ENCODE measurements at regions not wholly inside any gene's neighbourhood (a gene's known extent, or its start where the extent isn't known, plus 50 kb on each side); places are given as distances from the start of the nearest gene placed in this dataset.

DNA sequence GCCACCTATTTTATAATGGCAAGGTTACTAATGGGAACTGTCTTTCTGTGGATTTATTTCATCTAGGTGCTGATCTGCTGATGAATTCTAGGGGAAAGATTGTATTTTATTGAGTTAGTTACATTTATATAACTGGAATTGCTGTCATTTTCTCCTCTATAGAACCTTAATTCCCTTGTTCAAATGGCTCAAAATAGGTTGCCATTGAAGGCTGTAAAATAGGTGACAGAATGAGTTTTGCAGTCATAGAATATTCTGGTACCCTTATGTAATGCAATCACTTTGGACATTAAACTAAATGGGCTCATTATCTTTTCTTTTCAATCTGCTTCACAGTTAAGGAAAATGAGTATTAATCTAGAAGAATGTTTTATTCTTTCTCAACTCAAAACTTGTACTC is 131.0 kb downstream of the CTH start:
- intact Hi-C loops (cut with micrococcal nuclease), result no loop called here
- no peak for ATAC-seq
- H2AFZ ChIP-seq (ENCODE audit: low read depth, low read length, poor library complexity, severe bottlenecking), result no peak overlapping the region

DNA sequence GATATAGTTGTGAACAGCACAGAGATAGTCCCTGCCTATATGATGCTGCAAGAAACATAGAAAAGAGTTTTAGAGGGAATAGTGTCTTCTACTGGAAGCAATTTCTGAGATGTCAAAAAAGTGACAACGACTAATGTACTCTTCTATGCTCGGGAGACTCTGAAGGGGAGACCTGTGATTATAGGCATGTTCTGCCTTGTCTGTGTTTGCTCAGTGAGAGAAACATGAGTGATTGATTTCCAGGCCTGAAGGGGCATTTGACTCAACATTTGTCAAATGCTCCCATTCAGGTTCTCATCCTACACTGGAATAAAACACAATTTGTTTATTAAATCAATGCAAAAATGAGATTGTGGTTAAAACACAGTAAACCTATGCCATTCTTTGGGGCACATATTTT is 131.8 kb downstream of the CTH start:
- H2AFZ ChIP-seq (ENCODE audit: low read depth, low read length, poor library complexity, severe bottlenecking), result no peak overlapping the region
- H3K27ac ChIP-seq (ENCODE audit: low read depth, low read length), result no peak overlapping the region
- ATAC-seq, result no peak
- BruUV-seq (replicated peaks), result no TSS peak
- H4K20me1 ChIP-seq (ENCODE audit: insufficient read depth), result no peaks in the 10 kb centered on the region
- no peaks in the 10 kb centered on the region for H3K9me2 ChIP-seq (ENCODE audit: insufficient read depth)
- ChIA-PET CTCF (interaction anchor here (1.4 kb wide), 1 partner anchor 15 kb away, joined by 5 read pairs; no protein-coding TSS in a partner anchor), POLR2A (no interaction called here), RAD21 (ENCODE audit: low non-redundant PET in 1 of 2, low total read pairs in 2 of 2, uncharacterized antibody in 2 of 2, unreplicated experiment in 2 of 2) (no interaction called here)
- no peaks in the 10 kb centered on the region for H3K36me3 ChIP-seq (ENCODE audit: control insufficient read depth in 1 of 2, insufficient read depth in 2 of 2, low read length in 2 of 2)
- H3K9ac ChIP-seq (ENCODE audit: low read length), result no peak overlapping the region
- no peaks in the 10 kb centered on the region for H3K4me1 ChIP-seq (ENCODE audit: control insufficient read depth in 1 of 2, insufficient read depth in 2 of 2, low read length in 2 of 2)
- intact Hi-C loops (cut with micrococcal nuclease), result no loop called here
- no peak overlapping the region for H3K4me3 ChIP-seq (replicated peaks in 1 of 2; ENCODE audit: low read depth in 1 of 2, low read length in 2 of 2)
- H3K9me3 ChIP-seq (ENCODE audit: control insufficient read depth in 1 of 2, insufficient read depth in 1 of 2, low read depth in 1 of 2, low read length in 2 of 2), result no peaks in the 10 kb centered on the region
- H3K27me3 ChIP-seq (ENCODE audit: insufficient read depth, low read length), result 0 out of 2 replicates have a peak, but pooled peaks cover 23% of the 10 kb centered on the region
- H3K79me2 ChIP-seq (ENCODE audit: insufficient read depth, low read length), result no peaks in the 10 kb centered on the region
- no peak for DNase-seq (ENCODE audit: low read depth, low spot score)
- no peak overlapping the region for H3K4me2 ChIP-seq (ENCODE audit: low read length)
- TF ChIP-seq ATF3 (IDR thresholded peaks at IDR 0.05) (no peak), EGR1 (IDR thresholded peaks at IDR 0.05; ENCODE audit: low read depth) (no peak), REST (IDR thresholded peaks at IDR 0.05; ENCODE audit: low read depth) (no peak), SIN3A (IDR thresholded peaks at IDR 0.05; ENCODE audit: low read depth) (no peak), CTCF (IDR thresholded peaks at IDR 0.05 in 2 of 3, conservative IDR thresholded peaks at IDR 0.05 in 1 of 3; ENCODE audit: borderline replicate concordance in 1 of 3, insufficient read depth in 1 of 3, low read depth in 2 of 3, low read length in 2 of 3) (no peak), POLR2A (IDR thresholded peaks at IDR 0.05; ENCODE audit: borderline replicate concordance, extremely low read depth, insufficient read depth, insufficient read length) (no peak), EZH2phosphoT487 (IDR thresholded peaks at IDR 0.05; ENCODE audit: borderline replicate concordance) (no peak), ELF1 (IDR thresholded peaks at IDR 0.05; ENCODE audit: borderline replicate concordance, low read depth) (no peak), CEBPB (IDR thresholded peaks at IDR 0.05; ENCODE audit: low read depth) (no peak), RAD21 (IDR thresholded peaks at IDR 0.05; ENCODE audit: low read depth) (no peak), POLR2AphosphoS5 (IDR thresholded peaks at IDR 0.05; ENCODE audit: low read depth, low read length) (no peak), TCF7L2 (IDR thresholded peaks at IDR 0.05; ENCODE audit: borderline replicate concordance, extremely low read depth, insufficient read depth, insufficient read length) (no peak), EZH2 (IDR thresholded peaks at IDR 0.05) (no peak)
- TF ChIP-seq, protein P1, sequence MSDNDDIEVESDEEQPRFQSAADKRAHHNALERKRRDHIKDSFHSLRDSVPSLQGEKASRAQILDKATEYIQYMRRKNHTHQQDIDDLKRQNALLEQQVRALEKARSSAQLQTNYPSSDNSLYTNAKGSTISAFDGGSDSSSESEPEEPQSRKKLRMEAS (IDR thresholded peaks at IDR 0.05), result no peak

More for the DNA sequence above, 131.0 kb downstream of the CTH start:
- Histone ChIP-seq H3K27me3 (ENCODE audit: insufficient read depth, low read length) (0 out of 2 replicates have a peak, but pooled peaks cover 20% of the 10 kb centered on the region), H4K20me1 (ENCODE audit: insufficient read depth) (no peaks in the 10 kb centered on the region), H3K79me2 (ENCODE audit: insufficient read depth, low read length) (no peaks in the 10 kb centered on the region), H3K9ac (ENCODE audit: low read length) (no peak overlapping the region), H3K27ac (ENCODE audit: low read depth, low read length) (no peak overlapping the region), H3K4me1 (ENCODE audit: control insufficient read depth in 1 of 2, insufficient read depth in 2 of 2, low read length in 2 of 2) (no peaks in the 10 kb centered on the region), H3K9me3 (ENCODE audit: control insufficient read depth in 1 of 2, insufficient read depth in 1 of 2, low read depth in 1 of 2, low read length in 2 of 2) (no peaks in the 10 kb centered on the region), H3K4me3 (replicated peaks in 1 of 2; ENCODE audit: low read depth in 1 of 2, low read length in 2 of 2) (no peak overlapping the region), H3K4me2 (ENCODE audit: low read length) (no peak overlapping the region), H3K9me2 (ENCODE audit: insufficient read depth) (no peaks in the 10 kb centered on the region), H3K36me3 (ENCODE audit: control insufficient read depth in 1 of 2, insufficient read depth in 2 of 2, low read length in 2 of 2) (no peaks in the 10 kb centered on the region)
- ChIA-PET RAD21 (ENCODE audit: low non-redundant PET in 1 of 2, low total read pairs in 2 of 2, uncharacterized antibody in 2 of 2, unreplicated experiment in 2 of 2) (no interaction called here), CTCF (interaction anchor here (1.4 kb wide), 1 partner anchor 14 kb away, joined by 5 read pairs; no protein-coding TSS in a partner anchor), POLR2A (no interaction called here)
- DNase-seq (ENCODE audit: low read depth, low spot score), result no peak
- TF ChIP-seq SRF (IDR thresholded peaks at IDR 0.05; ENCODE audit: low read depth), result no peak
- TF ChIP-seq EGR1 (IDR thresholded peaks at IDR 0.05; ENCODE audit: low read depth), result no peak
- no peak for TF ChIP-seq EZH2 (IDR thresholded peaks at IDR 0.05)
- no peak for TF ChIP-seq YY1 (IDR thresholded peaks at IDR 0.05; ENCODE audit: extremely low read depth, insufficient replicate concordance, low read depth, low read length)
- TF ChIP-seq POLR2A (IDR thresholded peaks at IDR 0.05; ENCODE audit: borderline replicate concordance, extremely low read depth, insufficient read depth, insufficient read length), result no peak
- no peak for TF ChIP-seq SP1 (IDR thresholded peaks at IDR 0.05; ENCODE audit: low read depth)
- no TSS peak for BruUV-seq (replicated peaks)

Data from HCT116 (cell line).